ENCODE measurements at regions not wholly inside any gene's neighbourhood (a gene's known extent, or its start where the extent isn't known, plus 50 kb on each side); places are given as distances from the start of the nearest gene placed in this dataset.

DNA sequence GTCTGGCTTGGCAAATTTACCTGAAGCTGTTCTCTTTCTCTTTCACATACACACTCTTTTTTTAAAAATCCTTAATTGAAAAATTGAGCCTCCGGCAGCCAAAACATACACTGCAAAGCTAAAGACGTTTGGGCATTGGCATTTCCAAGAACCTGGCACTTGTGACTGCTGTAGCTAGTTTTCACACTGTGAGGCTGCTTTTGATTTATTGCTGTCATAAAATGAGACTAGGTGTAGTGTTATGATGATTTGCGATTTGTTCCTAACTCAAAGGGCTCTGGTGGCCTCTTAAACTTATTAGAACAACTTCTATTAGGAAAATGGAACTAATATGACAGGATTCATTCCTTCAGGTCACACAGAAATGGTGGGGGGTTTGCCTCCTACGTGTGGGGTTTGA is 377.1 kb upstream of the FAR2 start:
- TF ChIP-seq POLR2AphosphoS5 (IDR thresholded peaks at IDR 0.05) = no peak
- TF ChIP-seq POLR2A (IDR thresholded peaks at IDR 0.05) = no peak
- no peak for TF ChIP-seq CTCF (IDR thresholded peaks at IDR 0.05)
